Kidney capillary endothelial cell (primary cell): ENCODE measurements at regions not wholly inside any gene's neighbourhood (a gene's known extent, or its start where the extent isn't known, plus 50 kb on each side); places are given as distances from the start of the nearest gene placed in this dataset.
A peak's percentile ranks its signal among the peaks of the same experiment; 100 is the strongest.

ENCODE experiments used
- DNase-seq: peaks from one replicate; pipeline ENCODE4 v3.0.0-alpha.2; 2018; ENCODE audit warnings: low spot score

DNA sequence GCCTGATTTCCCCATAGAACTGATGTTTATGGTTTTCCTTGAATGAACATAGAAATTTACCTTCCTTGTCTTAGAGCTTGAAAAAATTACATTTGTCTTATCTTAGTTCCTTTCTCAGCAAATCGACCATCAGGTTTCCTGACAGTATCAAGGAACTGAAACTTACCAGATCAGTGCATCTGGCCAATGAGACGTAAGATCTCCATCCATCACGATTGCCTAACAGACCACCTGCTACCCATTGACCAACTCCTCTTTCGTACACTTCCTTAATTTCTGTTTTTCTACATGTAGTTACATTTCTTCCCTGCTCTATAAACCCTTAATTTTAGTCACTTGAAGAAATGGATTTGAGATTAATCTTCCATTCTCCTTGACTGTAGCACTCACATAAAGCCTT, 57.4 kb upstream of the TMPRSS15 start:
- no peak for DNase-seq

DNA sequence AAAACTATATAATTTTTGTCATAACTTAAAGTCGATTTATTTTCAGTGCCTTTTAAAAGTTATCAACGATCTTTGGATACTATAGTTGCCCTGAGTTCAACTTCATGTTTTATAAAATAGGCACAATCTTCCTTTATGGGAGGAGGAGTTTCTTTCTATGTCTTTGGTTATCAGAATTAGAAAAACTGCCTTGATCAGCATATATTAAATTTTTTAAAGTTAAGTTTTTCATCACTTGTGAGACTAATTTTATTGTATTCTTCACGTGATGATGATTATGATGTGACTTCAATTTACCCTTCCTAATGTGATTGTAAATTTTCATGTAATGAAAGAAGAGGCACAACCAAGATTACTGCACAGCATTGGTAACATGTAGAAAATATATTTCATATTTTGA, 58.2 kb upstream of the TMPRSS15 start:
- no peak for DNase-seq

DNA sequence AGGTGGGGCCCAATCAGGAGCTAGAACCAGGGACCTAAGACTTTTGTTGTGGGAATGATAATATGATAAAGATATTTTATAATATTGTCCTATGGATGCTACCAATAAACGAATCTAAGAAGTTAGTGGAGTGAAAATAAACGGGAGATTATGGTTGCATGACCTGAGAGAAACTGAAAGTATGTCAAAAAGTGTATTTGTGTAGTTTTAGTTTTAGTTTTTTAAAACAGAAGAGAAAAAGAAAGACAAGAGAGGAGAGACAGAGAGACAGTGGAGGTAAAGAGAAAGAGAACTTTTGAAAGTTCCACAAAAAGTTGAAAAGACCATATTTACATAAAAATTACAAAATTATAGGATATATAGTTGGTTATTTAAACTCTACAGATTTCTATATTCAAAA, 64.1 kb upstream of the TMPRSS15 start:
- DNase-seq: no peak

DNA sequence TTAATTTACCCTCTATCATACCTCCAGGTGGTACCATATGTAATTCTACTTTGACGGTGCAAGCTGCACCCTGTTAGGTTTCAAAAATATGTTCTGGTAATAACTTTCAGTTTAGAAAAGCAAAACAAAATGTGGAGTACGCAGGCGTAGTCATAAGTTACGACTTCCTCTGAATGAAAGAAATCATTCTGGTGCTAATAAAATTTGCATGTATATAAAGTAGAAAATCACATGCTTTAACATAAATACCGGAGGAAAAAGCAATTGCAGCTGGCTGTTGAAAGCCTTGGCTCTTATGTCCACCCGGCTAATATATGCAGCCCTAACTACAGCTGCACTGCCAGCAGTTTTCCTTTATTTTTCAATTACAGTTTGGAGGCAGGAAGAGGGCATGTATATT, 65.2 kb upstream of the TMPRSS15 start:
- DNase-seq: no peak

DNA sequence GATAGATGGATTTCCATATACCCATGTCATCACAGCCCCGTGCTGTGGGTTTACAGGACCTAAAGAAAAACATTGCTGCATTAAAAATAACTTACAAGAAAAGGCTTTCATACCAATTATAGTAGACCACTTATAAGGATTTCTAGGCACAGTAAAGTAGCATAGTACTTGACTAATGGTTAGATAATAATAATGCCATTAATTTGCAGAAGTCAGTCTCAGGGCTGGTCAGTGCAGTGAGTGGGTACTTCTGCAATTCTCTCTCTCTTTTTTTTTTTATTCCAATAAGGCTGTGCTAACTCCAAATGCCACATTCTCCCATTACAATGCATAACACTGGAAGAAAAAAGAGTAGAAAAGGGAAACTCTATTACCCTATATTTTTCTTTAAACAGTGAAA, 73.1 kb upstream of the TMPRSS15 start:
- DNase-seq: no peak

DNA sequence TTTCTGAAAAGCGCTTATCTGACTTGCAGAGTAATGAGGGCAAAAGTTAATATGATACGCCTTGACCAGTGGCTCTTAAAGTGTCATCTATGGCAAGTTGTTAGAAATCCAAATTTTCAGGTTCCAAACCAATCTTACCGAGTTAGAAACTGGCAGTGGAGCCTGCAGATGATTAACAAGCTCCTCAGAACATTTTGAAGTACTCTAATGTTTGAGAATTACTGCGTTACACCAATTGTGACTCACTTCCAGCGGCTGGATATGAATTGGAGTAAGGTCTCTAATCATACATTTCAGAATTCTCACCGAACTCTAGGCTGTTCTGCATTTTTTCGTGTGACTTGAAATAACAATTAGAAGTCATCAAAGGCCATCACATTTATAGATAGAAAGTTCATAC, 73.5 kb upstream of the TMPRSS15 start:
- DNase-seq: no peak

DNA sequence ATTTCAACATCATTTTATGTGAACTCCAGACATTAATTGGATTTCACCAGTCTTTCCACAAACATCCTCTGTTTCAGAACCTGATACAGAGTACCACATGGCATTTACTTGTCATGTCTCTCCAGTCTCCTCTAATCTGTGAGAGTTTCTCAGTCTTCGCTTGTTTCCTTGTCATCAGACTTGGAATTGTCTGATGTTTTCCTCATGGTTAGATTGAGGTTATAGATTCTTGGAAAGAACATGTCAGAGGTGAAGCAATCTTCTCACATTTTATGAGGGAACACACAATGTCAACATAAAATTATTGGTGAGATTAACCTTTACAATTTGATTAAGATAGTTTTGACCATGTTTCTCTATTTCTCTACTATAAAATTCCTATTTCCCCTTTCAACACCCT, 74.9 kb upstream of the TMPRSS15 start:
- no peak for DNase-seq

DNA sequence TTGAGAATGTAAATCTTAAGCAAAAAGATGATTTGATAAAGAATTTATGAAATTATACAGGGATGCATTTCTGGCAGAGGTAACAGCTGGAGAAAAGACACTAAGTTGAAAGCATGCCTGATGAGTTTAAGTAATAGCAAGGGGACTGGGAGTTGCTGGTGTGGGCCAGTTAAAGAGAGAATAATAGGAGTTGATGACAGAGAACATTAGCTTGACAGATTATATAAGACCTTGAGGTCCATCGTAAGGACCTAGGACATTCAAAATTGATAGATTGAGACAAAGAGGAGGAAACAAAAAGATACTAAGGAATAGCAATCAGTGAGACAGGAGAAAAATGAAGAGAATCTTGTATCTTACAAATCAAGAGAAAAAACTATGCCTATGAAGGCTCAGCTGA, 84.7 kb upstream of the TMPRSS15 start:
- DNase-seq: no peak

DNA sequence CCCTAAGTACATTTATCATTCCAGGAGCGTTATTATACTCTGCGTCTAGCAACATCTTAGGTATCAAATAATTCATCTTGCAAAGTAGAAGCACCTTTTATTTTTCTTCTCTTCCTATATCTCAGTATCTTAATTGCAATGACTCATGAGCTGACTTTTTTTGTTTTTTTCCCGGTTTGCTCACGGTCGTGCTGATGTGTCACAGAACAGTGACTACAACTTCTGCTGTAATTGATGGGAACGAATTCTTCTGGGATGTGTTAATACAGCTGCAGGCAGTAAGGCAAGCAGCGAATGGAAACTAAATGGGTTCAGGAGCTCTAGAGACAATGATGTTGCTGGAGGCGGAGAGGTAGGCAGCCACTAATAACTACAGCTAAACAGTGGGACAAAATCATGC, 89.8 kb upstream of the TMPRSS15 start:
- DNase-seq: no peak

DNA sequence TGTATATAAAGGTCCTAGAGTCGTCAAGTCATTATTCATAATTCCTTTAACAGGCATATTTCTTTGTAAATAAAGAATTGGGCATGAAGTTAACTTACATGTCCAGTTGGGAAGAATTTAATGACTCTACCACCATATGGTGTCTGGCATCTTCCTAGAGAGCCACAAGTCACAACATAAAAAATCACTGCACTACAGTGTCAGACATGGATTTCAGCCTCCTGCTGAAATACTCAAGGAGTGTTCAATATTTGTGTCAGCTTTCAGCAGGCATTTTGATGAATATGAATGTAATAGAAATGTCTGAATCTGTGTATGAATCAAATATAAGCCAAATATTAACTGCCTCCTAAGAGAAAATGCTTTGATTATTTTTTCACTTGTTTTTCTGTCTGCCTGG, 91.9 kb upstream of the TMPRSS15 start:
- DNase-seq: no peak

DNA sequence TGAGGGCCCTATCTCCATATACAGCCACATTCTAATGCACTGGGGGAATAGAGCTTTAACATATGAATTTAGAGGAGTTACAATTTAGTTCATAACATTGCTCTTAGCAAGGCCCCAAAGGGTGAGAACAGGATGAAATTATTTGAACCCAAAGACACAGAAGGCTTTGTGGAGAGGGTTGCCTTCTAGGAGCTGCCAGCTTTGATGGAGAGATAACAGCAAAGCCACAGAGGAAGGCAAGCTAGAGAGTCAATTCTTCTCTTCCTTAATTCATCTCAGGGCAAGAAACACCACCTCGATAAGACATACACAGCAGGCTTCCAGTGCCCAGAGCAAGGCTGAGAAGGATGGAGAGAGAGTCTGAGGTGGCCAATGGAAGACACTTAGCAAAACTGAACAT, 94.8 kb upstream of the TMPRSS15 start:
- DNase-seq: no peak

DNA sequence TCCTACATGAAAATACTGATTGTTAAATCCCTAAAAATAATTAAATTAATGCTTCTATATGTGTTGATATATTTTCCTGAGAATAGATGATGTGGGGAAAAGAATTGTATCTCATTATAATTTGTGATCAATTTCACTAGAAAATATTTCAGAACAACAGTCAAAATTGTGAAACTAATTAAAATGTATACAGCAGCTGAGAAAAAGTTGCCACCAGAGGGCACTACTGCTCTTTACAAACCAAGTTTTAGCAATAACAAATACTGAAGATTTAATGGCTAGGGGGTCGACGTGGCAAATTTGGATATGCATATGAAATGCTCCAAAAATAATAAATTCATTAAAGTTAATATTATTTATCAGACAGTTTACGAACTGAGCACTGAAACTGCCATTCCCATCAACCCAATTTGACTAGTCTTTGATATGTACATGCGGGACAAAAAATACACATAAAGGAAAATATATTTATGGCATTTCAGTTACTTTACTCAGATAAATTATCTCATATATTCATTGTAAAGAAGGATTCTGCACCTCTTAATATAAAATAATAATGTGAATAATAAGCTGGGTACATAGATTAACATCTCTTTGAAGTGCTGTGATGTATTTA, 96.3 kb upstream of the TMPRSS15 start:
- peak; percentile 46 for DNase-seq

DNA sequence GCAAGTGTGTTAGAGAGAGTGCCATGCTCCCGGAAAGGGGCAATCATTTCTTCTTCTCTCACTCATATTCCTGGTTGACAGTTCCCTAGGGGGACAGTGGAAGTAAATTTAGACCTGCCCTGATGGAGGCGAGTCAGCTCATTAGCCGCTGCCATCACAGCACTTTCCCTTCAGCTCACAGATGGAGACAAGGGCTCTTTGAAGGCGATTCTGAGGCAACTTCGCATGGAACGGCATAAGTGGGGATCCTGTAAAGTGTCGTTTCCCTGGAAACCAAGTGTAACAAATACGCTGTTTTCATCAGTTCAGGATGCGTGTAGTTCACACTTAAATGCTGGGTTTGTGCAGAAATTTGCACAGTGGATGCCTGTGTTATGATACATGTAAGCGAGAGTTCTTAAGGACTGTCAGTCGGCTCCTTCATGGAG, 114.5 kb upstream of the TMPRSS15 start:
- no peak for DNase-seq

DNA sequence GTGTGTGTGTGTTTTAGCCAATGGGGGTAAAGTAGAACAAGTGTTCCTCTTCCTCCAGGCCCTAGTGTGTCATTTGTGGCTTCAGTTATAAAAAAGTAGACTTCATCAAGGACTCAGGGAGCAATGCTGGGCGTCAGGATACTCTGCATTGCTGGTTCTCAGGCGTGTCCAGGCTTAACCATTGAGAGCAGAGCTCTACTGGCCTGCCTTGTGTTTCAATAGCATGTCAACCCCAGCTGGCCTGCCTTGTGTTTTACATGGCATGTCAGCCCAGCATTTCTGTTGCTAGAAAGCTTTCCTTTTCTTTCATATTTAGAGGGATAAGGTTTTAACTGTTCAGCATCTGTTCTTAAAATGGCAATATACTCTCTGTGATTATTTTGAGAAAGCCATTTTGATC, 117.6 kb upstream of the TMPRSS15 start:
- DNase-seq: no peak

DNA sequence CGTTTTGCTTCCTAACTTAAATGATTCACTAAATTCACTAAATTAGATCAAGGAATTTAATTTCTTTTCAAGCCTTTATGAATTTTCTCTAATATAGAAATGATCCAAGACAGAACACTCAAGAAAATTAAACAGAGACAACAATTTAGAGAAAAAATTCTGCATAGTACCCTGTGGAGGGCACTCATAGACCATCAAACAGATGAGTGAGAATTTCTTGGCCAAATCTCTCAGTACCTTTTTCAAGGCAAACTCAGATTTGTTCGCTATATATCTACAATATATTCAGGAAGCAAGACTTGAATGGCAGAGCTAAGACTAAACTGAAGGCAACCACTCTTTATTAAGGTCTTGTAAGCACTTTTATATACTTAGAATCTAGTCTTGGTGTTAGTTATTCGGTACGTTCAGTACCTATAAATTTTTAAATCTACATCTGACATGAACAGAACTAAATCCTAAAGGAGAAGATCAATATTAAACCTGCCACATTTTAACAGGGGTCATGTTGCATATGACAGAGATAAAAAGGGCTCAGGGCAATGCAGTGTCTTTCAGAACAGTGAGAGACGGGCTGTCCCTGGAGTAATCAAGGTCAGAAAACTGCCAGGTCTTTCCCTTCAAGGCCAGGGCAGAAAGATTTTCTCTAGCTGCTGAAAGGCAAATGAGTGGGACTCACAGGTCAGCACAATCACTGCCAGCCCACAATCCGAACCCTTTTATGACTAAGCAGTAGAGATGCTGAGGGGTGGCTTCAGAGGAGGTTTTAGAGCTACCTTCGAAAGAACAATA, 118.8 kb upstream of the TMPRSS15 start:
- no peak for DNase-seq

DNA sequence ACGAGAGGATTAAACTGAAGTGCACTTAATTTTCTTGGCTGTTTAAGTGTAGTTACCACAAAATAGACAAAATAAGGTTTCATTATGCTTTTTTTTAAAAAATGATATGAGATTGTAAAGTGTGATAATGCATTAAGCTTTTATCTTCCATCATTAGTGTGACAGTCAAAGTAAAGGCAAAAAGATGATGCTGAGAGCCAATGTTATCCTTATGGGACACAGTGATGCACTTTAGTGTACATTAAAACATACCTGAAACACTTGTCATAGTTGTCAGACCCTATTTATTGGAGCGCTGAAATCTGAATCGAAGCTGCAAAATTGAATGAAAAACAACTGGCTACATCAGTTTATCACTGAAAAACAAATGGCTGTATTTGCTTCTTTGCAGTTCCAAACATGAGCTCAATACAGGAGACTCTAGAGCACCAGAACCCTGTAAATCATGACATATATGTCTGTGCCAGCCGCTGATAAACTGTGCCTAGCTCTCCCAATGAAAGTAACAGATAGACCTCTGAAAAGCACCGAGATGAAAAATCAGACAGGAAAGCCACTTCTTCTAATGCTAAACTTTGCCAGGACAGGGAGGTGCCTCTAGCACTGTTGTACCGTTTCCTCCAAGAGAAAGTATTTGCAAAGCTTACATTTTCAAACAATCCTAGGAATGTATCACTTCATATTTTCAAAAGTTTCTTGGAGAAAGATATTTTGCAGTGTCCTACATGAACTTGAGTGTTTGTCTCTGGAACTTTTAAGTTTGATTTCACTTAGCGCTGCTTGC, 120.7 kb upstream of the TMPRSS15 start:
- no peak for DNase-seq

DNA sequence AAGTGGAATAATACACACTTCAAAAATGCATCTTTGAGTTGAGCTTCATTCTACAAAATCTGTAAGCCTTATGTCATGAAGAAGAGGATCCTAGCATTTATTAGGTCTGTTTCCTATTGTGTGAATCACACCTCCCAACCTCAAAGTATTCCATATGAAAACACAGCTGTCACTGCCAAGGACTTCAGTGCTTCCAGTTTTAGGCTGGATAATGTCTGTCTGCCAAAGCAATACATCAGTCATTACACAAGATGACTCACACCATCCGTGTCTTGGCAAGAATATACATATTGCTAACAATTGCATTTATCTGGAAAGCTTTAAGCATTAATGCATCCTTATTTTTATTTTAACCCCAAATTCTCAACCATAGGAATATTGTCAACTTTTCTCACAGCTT, 125.7 kb upstream of the TMPRSS15 start:
- DNase-seq: no peak

DNA sequence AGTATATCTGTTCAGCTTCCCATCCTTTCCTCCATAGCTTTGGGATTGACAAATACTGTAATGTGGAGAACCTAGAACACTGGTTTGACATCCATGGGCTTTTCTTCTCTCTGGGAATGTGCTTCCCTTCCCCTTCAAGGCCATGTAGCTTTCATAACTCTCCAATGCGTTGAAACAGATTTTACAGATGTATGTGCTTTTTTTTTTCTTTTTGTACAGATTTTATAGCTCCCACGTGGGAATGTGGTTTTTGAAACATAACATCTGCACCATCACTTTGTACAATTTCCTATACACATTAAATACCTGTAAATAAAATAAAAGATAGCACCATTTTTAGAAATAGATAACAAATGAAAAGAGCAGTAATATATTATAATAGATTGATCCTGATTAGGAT, 138.5 kb upstream of the TMPRSS15 start:
- DNase-seq: no peak

DNA sequence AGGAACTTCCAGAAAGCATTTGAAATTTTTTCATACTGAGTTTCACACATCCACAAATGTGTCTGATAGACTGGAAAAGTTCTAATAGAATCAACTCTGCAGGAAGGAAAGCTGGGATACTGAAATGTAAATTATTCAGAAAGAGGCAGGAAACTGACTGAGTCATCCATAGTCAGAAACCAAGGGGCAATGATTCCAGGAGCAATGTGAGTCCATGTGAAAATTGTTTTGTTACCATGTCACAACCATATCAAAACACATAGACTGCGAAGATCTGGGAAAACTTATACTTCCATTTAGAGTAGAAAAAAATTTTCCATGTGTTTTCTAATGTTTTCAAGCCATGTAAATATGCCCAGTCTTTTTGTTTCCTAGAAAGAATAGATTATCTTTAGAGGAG, 142.3 kb upstream of the TMPRSS15 start:
- DNase-seq: no peak

DNA sequence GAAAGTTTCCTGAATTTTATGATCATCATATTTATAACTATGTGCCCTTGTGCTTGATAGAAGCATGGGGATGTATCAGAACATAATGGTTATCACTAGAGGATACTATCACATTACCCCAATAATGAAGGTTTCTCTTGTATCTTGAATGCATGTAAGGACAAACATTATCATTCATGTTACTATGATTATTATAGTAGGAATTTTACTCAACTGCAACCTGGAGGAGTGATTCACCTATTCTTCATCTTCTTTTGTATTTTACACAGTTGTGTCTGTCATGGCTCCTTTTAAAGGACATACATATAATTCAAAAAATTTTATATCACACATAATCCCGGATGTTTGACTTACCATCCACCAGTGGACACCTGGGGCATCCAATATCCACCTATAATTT, 143.8 kb upstream of the TMPRSS15 start:
- no peak for DNase-seq

DNA sequence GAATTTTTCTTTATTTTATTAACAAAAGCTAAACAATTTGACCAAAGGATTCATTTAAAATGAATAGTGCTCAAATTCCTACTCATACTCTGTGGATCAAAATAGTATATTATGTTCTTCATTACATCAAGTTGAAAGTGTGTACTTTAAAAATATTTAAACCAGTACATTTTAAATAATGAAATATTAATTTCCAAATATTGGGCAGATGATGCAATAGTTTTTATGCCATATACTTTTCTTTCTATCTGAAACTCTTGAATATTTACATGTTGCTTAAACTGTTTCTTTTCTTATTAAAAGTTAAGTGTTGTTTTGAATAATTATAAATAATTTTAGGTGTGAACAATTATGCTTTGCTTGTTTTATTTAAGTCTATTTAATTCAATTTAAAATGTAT, 144.7 kb upstream of the TMPRSS15 start:
- DNase-seq: no peak

DNA sequence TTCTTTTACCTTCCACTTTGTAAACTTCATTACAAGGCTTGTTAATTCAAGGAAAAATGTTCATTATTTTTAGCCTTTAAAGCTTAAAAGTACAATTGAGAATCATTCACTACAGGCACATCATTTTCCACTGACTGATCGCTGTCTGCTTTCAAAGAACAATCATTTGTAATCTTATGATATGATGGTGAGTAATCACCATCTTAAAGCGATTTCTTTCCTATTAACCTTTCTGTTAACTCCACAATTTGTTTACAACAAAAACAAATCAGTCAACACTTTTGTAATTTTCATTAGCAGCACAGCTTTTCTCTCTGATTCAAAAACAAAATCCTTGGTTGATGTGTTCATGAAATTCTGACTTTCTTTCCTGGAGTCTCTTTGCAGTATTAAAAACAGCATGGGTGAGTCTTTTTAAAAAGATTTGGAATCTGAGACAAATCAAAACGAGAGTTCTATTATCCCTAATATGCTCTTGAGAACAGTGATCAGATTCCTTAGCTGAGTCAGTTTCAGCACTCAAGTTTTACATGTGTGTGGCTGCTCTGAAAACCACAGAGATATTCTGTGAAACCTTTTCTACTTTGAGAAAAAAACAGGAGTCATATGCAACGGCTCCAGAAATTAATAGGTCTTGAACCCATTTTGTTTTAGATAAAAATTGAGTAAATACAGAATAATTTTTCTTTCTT, 145.8 kb upstream of the TMPRSS15 start:
- no peak for DNase-seq

DNA sequence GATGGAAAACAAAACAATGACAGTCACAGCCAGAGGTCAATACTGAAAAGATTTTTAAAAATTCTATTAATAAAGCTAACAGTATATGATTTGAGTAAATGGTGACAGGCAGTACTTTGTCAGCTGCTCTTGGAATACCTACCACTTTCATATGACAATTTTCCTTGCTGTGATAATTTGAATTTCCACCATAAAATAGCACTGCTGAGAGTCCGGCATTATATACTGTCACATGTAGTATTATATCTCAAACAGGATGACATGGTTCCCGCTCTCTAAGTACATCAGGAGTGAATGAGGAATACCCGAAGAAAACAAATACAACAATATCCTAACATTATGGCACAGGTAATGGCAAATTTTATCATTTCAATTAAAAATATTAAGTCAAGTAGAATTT, 146.8 kb upstream of the TMPRSS15 start:
- no peak for DNase-seq
